Astrocyte of the spinal cord (primary cell): ENCODE measurements at regions not wholly inside any gene's neighbourhood (a gene's known extent, or its start where the extent isn't known, plus 50 kb on each side); places are given as distances from the start of the nearest gene placed in this dataset.

Experiments
- DNase-seq: peaks from one replicate; pipeline ENCODE4 v3.0.0; 2011; ENCODE audit warnings: low read depth, low spot score
- H3K4me3 ChIP-seq: 2 replicates; pipeline ENCODE4 v1.5.1; 2011; ENCODE audit warnings: low read depth, mild to moderate bottlenecking, low read length, moderate library complexity
- in situ Hi-C: cut with HindIII; loops from 2 replicates; pipeline ENCODE4 v1.10.0; 2017; ENCODE audit warnings: low sequenced_read_pairs
- TF ChIP-seq, protein P1 (sequence below): IDR thresholded peaks from 2 replicates; pipeline ENCODE4 v1.5.1; 2012; ENCODE audit warnings: low read depth, mild to moderate bottlenecking, low read length, inconsistent platforms

DNA sequence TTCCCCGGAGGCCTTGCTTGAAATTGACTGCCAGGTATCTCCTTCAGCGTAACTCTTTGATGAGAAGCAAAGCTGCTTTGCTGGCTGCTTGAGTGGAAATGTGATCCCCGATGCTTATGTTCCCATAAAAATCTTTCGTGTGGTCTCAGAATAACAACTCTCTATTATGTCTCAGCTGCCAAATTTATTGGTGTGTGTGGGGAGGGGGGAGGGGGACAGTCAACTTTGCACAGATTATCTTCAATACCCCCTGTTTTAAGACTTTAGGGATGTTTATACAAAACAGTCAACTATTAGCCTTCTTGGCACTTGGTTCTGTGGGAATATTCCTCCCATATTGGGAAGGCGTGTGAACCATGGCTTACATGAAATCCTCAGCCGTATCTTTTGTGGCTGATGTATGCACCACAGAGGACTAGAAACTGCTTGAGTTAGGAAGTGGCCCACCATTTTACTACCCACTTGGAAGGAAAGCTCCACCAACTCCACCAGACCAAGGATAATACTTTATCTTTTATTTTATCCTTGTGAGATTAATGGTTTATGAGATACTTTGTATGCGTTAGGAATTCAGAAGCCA is 101.5 kb upstream of the SLC24A3 start:
- no peak for DNase-seq
- in situ Hi-C loops: no loop called here
- TF ChIP-seq, protein P1, sequence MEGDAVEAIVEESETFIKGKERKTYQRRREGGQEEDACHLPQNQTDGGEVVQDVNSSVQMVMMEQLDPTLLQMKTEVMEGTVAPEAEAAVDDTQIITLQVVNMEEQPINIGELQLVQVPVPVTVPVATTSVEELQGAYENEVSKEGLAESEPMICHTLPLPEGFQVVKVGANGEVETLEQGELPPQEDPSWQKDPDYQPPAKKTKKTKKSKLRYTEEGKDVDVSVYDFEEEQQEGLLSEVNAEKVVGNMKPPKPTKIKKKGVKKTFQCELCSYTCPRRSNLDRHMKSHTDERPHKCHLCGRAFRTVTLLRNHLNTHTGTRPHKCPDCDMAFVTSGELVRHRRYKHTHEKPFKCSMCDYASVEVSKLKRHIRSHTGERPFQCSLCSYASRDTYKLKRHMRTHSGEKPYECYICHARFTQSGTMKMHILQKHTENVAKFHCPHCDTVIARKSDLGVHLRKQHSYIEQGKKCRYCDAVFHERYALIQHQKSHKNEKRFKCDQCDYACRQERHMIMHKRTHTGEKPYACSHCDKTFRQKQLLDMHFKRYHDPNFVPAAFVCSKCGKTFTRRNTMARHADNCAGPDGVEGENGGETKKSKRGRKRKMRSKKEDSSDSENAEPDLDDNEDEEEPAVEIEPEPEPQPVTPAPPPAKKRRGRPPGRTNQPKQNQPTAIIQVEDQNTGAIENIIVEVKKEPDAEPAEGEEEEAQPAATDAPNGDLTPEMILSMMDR: no peak
- H3K4me3 ChIP-seq: no peak overlapping the region

GRCh38 chr20:19112828-19113227 is 99.6 kb upstream of the SLC24A3 start:
- DNase-seq: no peak
- in situ Hi-C loops: no loop called here
- TF ChIP-seq, protein P1: no peak
- no peak overlapping the region for H3K4me3 ChIP-seq

GRCh38 chr20:19113343-19113930 is 99.0 kb upstream of the SLC24A3 start:
- no peak overlapping the region for H3K4me3 ChIP-seq
- in situ Hi-C loops: no loop called here
- TF ChIP-seq, protein P1: no peak
- DNase-seq: no peak

GRCh38 chr20:19114410-19114809 is 98.0 kb upstream of the SLC24A3 start:
- no peak overlapping the region for H3K4me3 ChIP-seq
- TF ChIP-seq, protein P1: no peak
- DNase-seq: no peak
- in situ Hi-C loops: no loop called here

DNA sequence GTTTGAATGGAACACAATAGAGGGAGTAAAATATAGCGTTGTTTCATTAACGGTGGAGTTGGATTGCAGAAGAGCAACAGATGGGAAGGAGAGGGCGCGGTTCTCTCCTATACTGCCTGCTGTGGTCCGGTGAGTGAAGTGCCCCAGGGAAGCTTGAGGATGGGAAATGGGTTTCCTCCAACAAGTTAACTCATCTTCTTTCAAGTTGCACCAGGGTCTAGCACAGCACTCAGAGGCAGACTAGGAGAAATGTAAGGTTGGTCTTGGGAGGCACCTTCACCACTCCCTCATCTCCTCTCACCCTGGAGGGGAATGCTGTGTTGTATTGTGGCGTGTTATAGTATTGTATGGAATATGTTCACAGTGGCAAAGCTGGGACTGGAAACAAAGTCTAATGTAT is 96.9 kb upstream of the SLC24A3 start:
- no peak for DNase-seq
- in situ Hi-C loops: no loop called here
- H3K4me3 ChIP-seq: no peak overlapping the region

DNA sequence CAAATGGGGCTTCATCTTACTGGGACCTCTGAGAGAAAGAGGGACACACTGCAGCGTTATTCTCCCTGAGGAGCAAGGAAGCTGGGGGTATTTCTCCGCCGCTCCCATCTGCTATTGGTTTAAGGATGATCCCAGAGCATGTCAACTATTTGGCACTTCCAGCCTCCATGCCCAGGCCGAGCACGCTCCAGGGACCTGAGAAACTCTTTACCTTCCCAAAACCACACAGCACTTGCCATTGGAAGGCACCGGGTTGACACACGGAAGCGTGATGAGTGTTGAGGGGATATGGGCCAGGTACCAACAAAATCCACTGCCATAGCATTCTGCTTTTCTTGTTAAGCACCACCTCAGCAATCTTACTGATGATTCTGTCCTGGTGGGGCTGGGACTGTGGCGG is 92.4 kb upstream of the SLC24A3 start:
- in situ Hi-C loops: no loop called here
- DNase-seq: no peak
- H3K4me3 ChIP-seq: no peak overlapping the region
- TF ChIP-seq, protein P1: no peak

More for the DNA sequence above, 96.9 kb upstream of the SLC24A3 start:
- TF ChIP-seq, protein P1: no peak
